ENCODE measurements at regions not wholly inside any gene's neighbourhood (a gene's known extent, or its start where the extent isn't known, plus 50 kb on each side); places are given as distances from the start of the nearest gene placed in this dataset.

DNA sequence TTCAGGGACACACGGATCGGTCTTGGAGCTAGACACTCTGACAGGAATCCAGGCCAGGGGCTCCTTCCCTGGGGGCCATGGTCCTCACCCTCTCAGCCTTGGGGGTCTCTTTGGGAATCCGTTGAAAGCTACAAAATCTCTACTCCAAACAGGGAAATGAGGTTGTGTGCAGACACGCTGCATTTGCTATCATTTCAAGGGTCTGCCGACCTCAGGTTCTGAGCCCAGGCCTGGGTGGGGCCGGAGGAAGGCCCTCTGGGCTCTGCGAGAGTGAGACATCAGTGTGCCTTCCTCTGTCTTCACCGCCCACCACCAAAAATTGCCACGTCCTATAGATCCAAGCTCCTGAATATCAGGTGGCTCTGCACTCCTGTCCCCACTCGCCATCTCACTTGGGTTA lies 74.4 kb upstream of the FGF3 start:
- H3K9me3 ChIP-seq: no peaks in the 10 kb centered on the region
- H3K36me3 ChIP-seq: no peaks in the 10 kb centered on the region
- H3K27ac ChIP-seq: no peak overlapping the region
- intact Hi-C loops (cut with DNase I): no loop called here
- DNase-seq (peak; percentile 21), ATAC-seq (no peak)
- peaks cover 7% of the 10 kb centered on the region for H3K4me1 ChIP-seq
- TF ChIP-seq, protein P1, sequence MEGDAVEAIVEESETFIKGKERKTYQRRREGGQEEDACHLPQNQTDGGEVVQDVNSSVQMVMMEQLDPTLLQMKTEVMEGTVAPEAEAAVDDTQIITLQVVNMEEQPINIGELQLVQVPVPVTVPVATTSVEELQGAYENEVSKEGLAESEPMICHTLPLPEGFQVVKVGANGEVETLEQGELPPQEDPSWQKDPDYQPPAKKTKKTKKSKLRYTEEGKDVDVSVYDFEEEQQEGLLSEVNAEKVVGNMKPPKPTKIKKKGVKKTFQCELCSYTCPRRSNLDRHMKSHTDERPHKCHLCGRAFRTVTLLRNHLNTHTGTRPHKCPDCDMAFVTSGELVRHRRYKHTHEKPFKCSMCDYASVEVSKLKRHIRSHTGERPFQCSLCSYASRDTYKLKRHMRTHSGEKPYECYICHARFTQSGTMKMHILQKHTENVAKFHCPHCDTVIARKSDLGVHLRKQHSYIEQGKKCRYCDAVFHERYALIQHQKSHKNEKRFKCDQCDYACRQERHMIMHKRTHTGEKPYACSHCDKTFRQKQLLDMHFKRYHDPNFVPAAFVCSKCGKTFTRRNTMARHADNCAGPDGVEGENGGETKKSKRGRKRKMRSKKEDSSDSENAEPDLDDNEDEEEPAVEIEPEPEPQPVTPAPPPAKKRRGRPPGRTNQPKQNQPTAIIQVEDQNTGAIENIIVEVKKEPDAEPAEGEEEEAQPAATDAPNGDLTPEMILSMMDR (IDR thresholded peaks at IDR 0.05): no peak
- no peak overlapping the region for H3K4me3 ChIP-seq
- peaks cover 32% of the 10 kb centered on the region for H3K27me3 ChIP-seq

DNA sequence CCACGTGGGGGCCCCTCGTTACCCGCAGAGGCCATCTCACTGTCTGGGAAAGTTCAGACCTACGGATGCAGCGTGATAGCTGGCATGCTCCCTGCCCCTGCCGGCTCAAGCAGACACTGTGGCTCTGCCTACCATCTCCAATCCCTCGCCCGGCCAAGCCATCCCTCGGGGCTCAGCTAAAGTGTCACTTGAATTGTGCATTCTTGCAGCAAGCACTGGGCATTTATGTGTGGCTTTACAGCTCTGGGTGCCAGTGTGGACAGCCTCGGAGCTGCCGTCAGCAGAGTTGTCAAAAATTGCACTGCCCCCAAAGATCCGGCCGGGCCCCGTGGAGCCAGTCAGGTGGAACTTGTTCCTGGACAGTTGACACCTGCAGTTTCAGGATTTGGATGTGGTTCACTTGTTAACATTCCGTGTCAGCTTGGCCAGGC lies 75.0 kb upstream of the FGF3 start:
- TF ChIP-seq, protein P1 (IDR thresholded peaks at IDR 0.05): no peak
- ATAC-seq (no peak), DNase-seq (peak; percentile 60)
- Histone ChIP-seq H3K9me3 (no peaks in the 10 kb centered on the region), H3K4me3 (no peak overlapping the region), H3K27ac (no peak overlapping the region), H3K4me1 (peaks cover 7% of the 10 kb centered on the region), H3K27me3 (peaks cover 26% of the 10 kb centered on the region), H3K36me3 (no peaks in the 10 kb centered on the region)
- intact Hi-C loops (cut with DNase I): no loop called here

DNA sequence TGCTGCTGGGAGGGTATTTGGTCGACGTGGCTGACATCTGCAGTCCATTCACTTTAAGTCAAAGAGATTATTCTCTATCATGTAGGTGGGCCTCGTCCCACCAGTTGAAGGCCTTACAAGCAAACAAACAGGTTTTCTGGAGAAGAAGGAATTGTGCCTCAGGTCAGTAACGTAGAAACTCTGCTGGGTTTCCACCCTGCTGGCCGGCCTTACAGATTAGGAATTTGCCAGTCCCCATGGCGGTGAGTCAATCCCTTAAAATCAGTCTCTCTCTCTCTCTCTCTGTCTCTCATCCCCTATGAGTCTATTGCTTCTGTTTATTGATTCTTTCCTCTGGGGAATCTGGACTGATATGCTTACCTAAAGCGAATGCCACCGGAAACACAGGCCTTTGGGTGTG lies 75.4 kb upstream of the FGF3 start:
- H3K4me1 ChIP-seq: peaks cover 7% of the 10 kb centered on the region
- H3K27me3 ChIP-seq: peaks cover 21% of the 10 kb centered on the region
- H3K27ac ChIP-seq: no peak overlapping the region
- TF ChIP-seq, protein P1 (IDR thresholded peaks at IDR 0.05): no peak
- H3K9me3 ChIP-seq: no peaks in the 10 kb centered on the region
- H3K4me3 ChIP-seq: no peak overlapping the region
- DNase-seq (peak; percentile 13), ATAC-seq (no peak)
- no peaks in the 10 kb centered on the region for H3K36me3 ChIP-seq
- intact Hi-C loops (cut with DNase I): no loop called here

DNA sequence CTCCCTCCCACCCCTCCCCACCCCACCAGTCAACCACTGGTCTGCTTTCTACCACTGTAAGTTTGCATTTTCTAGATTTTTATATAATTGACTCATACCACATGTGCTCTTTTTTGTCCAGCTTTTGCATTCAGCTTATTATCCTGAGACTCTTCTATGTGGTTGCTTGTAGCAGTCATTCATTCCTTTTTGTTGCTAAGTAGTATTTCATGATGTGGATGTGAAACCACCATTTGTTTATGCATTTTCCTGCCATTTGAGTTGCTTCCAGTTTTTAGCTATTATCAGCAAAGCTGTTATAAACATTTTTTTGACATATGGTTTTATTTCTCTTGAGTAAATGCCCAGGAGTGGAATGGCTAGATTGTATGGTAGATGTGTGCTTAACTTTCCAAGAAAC lies 77.0 kb upstream of the FGF3 start:
- Histone ChIP-seq H3K9me3 (no peaks in the 10 kb centered on the region), H3K36me3 (no peaks in the 10 kb centered on the region), H3K27me3 (peaks cover 10% of the 10 kb centered on the region), H3K4me1 (peaks cover 7% of the 10 kb centered on the region), H3K27ac (no peak overlapping the region), H3K4me3 (no peak overlapping the region)
- ATAC-seq: no peak
- intact Hi-C loops (cut with DNase I): no loop called here
- no peak for DNase-seq
- TF ChIP-seq, protein P1 (IDR thresholded peaks at IDR 0.05): no peak

DNA sequence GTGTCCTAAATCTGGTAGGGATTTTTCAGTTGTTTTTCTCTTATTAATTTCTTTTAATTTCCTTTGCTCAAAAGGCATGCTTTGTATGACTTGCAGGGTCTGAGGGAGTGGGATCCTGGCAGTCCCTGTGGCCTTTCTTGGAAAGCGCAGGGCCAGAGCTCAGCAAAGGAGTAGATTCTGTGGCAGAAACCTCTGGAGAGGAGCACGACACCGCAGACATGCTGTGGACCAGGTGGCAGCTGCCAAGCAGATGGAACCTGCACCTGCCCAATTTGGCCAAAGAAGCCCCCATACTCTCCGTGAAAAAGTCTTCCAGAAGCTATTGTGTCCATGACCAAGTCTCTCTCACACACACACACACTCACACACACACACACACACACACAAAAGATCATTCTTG lies 78.9 kb upstream of the FGF3 start:
- TF ChIP-seq, protein P1 (IDR thresholded peaks at IDR 0.05): no peak
- intact Hi-C loops (cut with DNase I): no loop called here
- Histone ChIP-seq H3K4me3 (no peak overlapping the region), H3K27ac (no peak overlapping the region), H3K27me3 (peaks cover 2% of the 10 kb centered on the region), H3K4me1 (no peaks in the 10 kb centered on the region), H3K36me3 (no peaks in the 10 kb centered on the region), H3K9me3 (no peaks in the 10 kb centered on the region)
- DNase-seq: no peak
- ATAC-seq: no peak
